Fibroblast of skin of back (primary cell): ENCODE measurements at regions not wholly inside any gene's neighbourhood (a gene's known extent, or its start where the extent isn't known, plus 50 kb on each side); places are given as distances from the start of the nearest gene placed in this dataset.

Experiments used
- DNase-seq: peaks from one replicate; pipeline ENCODE4 v3.0.0-alpha.2; 2013

DNA sequence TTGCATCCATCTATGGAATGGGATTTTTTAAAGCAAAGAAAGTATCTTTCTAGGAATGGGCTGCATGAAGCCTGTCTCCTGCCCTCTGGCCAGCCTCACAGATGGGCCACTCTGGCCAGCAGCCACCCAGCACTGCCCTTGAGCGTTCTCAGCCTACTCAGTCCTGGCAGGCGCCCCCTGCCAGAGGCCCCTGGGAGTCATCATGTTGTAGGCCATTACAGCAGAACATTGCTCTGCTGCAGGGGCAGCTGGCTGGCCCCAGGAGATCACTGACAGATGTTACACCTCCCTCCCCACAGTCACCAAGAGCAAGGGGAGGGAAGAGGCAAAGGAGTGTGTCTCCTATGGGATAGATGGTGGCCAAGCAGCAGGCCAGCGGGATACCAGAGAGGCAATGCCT lies 363.7 kb downstream of the NXPE2 start:
- DNase-seq = no peak

DNA sequence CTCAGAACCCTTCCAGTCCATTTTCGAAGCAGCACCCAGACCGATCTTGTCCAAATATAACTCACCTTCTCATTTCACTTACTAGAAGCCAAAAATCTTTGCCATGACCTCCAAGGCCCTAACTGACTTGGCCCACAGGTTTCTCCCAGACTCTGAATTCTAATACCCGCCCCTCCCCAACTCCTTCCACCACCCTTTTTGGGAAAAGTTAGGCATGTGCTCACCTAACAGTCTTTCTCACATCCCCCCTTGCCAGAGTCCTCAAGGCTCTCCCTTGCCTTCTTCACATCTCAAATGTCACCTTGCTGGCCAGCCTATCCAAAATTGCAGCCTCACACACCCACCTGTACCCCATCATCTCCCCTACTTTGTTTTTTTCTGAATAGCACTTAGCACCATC lies 369.3 kb downstream of the NXPE2 start:
- no peak for DNase-seq

DNA sequence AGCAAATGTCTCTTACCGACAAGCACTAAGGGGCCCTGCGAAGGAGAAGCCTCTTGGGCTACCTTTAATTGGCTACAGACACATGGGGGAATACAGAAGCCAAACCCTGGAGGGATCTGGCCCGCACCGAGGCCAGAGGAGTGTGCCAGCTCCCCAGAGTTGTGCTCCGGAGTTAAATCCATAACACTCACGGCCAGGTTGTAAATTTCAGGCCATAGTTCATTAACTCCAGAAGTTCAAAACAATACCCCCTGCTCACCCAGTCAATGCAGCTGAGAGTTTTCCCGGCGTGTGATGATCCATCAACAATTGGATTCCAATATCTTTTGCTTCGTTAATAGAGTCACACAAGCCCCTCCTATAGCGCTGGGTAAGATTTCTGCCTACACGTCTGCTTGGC lies 371.5 kb downstream of the NXPE2 start:
- DNase-seq = no peak

DNA sequence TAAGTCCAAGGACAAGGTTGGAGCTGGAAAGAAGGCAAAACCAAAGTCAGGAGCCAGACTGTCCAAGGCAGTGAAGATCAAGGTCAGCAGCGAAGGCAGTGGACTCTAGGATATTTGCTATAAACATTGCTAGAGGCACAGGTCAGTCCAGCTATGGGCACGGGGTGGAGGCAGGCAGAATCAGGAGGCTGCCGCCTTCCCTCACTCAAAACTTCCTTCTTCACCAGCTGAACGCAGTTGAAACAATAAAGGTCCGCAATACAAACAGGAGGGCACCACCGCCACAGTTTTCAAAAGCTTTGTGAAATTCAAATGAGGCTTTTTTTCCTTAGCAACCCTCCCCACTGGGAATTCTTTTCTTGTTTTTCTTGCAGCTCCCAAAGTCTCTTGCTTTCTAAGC lies 372.4 kb downstream of the NXPE2 start:
- no peak for DNase-seq

DNA sequence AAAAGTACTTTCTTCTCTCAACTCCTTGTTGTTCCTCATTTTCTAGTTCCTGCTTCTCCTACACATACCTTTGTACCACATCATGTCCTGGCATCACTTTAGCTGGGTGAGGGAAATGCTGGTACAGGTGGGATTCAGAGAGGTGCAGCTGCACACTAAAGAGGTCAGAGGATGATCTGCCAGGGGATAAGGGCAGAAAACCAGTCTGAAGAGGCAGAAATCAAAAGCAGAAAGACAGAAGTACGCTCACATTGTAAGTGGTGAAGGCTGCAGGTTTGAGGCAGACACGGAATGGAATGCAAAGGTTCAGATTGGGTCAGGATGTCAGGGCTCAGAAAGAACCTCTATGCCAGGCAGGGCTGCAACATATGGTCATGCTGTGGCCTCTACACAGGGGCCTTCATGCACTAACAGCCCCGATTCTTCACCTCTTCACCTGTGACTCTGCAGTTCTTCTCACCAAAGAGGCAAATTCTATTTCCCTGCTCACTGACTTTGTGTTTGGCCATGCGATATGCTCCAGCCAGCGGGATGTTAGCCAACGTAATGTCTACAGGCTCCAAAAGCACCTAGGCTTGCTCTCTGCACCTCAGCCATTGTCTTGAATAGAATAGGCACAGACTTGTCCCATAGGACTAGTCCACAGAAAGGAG lies 373.7 kb downstream of the NXPE2 start:
- DNase-seq = no peak

DNA sequence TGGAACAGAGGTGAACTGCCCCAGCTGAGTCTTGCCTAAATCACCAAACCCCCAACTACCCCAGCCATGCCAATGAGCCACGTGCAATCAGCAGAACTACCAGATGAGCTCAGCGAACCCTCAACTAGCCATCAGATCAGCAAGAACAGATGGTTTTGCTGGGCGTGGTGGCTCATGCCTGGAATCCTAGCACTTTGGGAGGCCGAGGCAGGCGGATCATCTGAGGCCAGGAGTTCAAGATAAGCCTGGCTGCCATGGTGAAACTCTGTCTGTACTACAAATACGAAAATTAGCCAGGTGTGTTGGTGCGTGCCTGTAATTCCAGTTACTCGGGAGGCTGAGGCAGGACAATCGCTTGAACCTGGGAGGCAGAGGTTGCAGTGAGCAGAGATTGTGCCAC lies 374.3 kb downstream of the NXPE2 start:
- no peak for DNase-seq

DNA sequence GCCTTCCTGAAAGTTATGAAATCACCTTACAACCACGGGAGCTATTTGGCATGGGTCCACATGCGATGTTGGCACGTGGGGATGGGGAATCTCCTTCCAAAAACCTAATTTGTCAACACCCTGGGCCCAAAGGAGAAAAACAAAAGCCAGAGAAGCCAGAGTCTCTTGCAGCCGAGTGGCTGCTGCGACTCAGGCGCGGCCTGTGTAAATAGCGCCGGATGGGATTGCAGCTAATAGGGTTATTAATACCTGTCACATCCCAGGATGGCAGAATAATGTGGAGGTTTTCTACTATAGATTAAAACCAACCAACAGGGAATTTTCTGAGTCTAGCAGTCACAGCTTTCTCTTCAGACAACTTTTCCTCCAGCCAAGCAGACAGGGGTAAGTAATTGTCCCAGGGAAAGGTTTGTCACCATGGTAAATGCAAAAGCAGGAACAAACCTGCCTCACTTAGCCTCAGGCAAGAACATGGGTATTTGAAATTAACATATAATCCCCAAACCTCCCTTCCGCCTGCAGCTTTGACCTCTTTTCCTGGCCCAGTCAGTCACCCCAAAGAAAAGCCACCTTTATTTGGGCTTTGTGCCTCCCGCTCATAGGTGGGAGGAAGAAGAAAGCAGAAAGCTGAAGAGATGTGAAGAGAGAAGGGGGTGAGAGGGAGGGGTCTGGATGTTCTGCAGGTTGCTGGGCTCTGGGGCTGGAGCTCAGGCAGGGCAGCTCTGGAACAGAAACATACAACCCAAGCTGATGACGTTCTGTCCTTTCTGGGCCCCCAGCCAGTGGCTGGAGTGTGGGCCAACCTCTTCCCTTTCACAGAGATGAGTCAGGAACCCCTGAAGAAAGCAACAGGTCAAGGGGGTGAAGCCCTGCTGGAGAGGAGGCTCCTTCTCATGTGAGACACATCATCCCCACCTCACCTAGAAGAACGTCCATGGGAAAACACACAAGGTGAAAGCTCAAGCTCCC lies 376.5 kb downstream of the NXPE2 start:
- no peak for DNase-seq

DNA sequence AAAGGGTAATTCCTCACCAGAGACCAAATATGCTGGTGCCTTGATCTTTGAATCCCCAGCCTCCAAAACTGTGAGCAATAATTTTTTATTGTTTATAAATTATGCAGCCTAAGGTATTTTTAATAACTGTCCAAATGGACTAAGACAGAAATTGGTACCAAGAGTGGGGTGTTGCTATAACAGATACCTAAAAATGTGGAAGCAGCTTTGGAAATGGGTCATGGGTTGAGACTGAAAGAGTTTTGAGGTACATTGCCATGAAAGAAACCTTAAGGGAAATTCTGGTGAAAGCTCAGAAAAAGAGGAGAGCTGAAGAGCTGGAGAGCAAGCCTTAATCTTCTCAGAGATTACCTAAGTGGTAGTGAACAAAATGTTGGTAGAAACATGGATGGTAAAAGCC lies 378.2 kb downstream of the NXPE2 start:
- no peak for DNase-seq

DNA sequence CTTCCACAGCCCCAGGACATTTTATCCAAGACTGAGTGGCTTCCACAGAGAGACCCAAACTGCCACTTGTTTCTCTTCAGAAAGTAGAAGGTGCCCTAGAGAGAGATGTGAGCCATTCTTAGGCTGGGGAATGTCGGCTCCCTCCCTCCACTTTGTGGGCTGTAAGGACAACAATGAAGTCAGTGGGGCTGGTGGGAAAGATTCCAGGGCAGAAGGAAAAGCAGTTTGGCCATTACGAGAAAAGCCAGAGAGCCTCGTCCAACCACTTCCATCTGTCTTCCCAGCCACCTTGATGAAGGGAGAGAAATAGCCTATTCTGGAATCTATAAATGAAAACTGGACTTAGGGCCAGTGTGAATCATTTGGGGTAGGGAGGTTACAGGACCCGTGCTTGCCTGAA lies 382.5 kb downstream of the NXPE2 start:
- DNase-seq = no peak

DNA sequence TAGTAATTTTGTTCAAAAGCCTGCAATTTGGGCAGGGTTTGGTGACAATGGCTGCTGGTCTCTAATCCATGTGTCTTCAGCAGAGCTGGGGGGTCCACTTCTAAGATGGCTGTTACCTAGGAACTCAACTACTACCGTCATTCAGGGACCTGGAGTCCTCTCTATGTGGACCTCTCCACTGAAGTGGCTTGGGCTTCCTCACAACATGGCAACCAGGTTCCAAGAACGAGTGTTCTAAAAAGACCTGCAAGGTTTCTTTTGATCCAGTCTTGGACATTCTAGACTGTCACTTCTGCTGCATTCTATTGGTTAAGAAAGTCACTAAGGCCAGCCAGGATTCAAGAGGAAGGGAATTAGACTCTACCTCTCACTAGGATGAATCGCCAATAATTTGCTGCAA lies 387.0 kb downstream of the NXPE2 start:
- DNase-seq = no peak

DNA sequence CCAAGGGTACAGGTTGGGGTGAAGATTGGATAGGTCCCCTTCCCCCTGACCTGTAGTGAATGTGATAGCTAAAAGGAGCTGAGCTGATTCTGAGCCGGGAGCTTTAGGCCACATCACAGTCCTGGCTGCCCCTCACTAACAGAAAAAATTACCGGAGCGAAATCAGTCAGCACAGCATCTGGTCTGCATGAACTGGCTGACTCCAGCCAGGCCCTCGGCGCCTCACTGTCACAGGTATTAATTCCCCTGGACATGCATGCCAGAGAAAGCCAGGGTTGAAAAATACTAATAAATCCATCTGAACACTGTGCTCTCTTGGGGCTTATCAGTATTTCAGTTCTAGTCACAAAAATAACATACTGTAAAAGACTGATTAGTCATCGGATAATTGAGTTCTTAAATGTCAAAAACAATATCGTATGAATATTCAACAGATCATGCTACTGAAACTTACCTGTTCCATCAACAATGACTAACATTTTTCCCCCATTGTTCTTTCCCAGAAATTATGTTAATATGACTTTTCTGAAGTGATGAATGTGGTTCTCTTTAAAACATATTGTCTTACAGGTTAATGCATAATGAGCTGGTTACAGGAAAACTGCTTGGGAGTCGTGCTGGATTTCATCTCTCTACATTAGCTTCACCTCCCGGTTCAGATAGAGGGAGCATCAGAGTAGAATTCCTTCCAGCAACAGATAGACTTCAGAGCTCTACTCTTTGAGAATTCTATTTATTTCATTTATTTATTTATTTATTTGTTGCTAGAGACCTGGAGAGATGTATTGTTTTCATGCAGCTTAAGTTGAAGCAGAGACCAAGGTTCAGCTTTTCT lies 387.7 kb downstream of the NXPE2 start:
- no peak for DNase-seq

DNA sequence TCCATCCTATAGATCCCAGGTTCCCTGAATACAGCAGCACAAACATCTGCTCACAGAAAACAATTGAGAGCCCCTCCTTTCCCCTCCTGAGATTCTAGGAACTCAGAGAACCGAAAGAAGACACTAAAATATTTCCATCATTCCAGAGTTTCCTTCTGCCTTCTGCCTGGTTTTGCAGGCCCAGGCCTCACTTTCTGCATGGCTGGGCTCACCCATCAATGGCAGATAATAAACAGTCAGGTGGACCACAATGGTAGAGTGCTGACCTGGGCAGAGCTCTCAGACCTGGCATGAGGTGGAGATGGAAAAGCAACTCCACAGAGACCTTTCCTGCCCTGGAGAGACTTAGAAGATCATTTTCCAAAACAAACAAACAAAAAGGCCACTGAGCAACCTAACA lies 389.1 kb downstream of the NXPE2 start:
- DNase-seq = no peak

DNA sequence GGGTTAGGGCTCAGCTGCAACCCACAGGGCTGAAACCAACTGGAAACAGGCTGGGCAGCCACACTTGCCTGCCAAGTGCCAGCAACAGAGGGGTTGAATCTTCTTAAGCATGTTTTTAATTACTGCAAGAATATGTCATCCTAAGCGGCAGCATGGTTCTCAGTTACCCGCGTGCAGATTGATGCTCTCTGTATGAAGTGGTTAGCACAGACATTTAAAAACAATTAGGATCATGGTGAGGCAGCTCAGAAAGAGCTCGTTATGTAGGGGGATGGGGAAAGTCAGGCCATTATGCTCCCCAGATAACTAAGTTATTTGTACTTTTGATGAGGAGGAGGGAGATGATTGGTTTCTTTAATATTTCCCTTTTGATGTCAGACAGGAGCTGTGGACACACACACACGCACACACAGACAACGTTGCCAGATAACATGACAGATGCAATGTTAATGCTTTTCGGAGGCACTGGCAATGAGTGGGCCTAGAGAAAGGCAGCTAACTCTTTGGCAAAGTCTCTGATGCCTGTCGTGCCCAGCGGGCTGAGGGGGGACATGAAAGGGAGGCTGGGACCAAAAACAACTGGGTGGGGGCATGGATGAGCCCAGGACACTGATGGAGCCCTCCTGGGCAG lies 389.7 kb downstream of the NXPE2 start:
- no peak for DNase-seq

DNA sequence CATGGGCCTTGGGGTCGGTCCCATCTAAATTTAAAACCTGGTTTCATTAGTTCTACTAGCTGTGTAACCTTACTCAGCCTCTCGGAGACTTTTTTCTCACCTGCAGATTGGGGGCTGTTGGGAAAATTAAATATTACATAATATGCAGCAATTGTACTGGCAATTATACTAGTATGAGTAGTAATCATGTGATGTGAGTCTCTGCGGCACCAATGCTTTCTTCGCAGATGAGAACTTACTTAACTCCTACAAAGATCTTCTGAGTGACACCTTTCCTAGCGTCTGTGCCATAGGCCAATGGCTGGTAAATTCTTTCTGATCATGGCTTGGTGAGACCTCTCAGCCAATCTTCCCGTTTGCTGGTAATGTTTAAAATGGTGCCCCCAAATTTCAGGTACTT lies 391.3 kb downstream of the NXPE2 start:
- DNase-seq = no peak

DNA sequence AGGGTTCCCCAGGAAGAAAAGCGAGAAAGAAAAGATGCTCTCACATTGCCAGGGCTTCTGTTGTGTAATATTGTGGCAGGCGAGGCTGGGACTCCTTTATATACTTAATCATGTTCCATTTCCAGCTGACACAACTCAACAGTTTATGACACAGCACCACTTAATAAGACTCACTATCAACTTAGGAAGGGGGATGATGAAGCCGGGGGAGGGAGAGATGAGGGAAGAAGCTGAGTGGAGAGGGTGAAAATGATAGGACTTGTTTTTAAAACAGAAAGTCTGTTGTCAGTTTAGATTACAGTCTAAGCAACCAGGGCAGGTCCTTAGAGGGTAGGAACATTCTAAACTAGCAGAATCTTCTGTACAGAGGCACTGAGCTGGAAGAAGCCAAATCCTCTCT lies 397.0 kb downstream of the NXPE2 start:
- DNase-seq = no peak

DNA sequence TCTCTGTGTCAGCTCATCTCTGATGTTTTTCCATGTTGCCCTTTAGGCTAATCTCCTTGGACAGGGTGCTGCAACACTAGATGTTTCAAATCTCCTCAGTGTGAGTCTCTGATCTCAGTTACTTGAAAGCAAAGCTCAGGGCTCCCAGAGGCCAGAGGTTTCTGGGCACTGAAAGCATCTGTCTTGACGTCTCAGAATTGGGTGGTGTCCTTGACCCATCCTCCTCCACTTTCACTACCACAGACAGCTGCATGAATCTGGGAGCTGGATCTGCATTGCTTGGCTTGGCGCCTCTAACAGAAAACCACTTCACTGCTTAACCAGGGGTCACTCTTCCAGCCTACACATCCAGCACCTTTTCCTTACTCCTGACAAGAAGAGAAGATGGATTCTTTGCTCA lies 399.4 kb downstream of the NXPE2 start:
- no peak for DNase-seq

DNA sequence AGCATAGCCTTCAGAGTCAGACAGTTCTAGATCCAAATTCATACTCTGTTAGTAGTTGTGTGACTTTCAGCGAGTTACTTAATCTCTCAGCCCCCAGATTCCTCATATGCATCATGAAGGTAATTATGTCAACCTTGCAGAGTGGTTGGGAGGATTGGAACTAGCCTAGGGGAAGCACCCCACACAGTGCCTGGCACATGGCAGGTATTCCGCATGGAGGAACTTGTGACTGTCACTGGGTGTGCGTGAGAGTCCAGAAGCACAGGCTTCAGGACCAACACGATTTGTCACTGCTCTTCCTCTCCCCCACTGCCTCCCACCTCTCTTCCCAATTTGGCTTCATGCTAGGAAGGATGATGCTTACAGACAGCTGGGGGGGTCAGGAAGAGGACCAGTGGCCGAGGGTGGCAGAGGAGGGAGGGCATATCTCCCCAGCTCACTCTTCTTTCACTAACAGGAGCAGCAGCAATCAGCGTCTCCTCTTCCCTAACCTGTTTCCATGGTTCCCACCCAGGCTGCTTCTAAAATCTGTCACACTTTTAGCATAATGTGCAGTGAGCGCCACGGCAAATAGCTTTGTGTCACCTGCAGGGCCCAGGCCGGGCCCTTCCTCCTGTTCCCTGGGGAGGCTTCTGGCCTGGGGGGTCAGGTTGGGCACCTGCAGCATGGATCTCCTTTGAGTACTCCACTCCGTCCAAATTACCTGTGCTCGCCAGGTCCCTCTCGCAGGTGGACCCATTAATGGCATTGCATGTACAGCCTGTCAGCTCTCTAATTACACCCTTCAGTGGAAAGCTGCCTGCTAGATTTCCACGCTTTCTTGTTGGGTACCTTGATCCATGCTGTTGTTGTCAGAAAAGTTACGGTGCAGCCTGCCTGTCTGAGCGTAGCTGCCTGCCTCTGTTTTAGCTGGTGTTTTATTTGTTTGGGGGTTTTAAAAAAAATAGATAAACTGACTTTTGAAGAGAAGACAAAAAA lies 400.4 kb downstream of the NXPE2 start:
- DNase-seq = no peak

DNA sequence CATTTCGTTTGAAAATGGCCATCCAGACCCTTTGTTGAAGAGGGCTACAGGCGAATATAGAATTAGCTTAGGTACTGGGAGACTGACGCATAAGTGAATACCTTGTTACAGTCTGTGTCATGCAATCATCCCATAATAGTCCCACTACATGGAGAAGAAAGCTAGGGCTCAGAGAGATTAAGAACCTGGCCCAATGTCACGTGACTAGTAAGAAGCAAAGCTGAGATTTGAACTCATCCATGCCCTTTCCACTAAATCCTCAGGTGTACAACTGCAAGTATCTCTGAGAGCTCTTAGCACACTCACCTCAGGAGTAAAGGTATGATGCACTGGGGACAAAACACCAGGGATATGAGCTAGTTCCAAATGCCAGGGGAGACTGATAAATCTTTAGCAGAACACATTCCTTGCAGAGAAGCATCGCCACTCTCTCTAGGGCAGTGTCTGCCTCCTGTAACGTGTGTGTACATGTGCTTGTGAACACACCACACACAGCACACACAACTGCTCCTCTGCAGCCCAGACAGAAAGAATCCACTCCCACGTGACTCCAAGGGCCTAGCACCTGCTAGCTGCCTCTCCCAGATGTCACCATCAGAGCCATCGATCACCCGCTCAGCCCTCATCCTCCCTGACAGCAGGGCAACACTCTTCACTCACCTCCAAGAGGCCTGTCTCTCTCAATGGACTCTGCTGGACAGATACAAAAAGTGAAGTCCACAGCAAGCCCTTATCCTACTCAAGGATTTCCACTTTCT lies 402.8 kb downstream of the NXPE2 start:
- no peak for DNase-seq

DNA sequence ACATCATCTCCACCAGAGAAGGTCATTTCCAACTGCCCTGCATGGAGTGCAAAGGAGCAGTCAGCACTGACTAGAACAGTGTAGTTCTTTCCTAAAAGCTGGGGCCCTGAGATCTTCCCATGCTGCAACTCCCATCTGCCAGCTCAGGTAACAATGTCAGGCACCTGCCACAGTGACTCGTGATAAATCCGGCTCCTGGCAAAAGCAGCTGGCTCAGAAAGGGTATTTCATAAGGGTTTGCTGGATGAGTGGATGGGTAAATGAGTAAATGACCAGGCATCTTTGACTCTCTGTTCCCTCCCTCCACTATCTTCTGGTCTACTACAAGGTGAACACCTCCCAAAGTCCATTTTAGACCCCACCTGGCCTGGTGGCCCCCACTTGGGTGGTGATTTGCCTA lies 403.6 kb downstream of the NXPE2 start:
- no peak for DNase-seq

DNA sequence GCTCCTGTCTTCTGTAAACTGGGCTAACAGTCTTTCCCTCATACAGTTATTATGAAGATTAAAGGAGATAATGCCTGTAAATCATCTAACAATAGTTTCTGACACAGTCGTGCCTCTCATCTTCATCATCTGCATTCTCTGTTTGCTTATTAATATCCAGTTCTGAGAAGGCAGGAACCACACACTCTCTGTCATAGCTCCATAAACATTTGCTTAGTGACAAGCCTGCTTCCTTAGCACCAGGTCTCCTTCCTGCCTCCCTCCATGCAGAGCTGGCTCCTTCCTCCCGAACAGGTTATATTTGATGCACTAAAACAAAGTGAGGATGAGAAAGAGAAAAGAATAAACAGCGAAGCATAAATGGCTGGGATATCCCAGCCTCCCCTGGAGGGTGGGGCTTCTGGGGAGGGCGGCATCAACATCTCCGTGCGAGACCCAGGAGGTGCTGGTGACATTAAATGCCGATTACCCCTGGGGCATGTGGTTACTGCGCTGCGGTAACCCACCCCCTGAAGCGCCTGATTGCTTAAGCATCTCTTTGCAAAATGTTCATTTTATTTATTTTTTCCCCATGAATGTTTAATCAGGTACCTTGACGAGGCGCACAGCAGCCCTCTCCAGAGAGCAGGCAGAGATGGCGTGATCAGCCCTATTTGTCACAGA lies 404.9 kb downstream of the NXPE2 start:
- DNase-seq = no peak
